ENCODE measurements at regions not wholly inside any gene's neighbourhood (a gene's known extent, or its start where the extent isn't known, plus 50 kb on each side); places are given as distances from the start of the nearest gene placed in this dataset.
"Not testable (repeated sequence)": the region's sequence is repeated elsewhere in the genome, so short reads cannot be mapped to it uniquely, and the experiment has no call there.

DNA sequence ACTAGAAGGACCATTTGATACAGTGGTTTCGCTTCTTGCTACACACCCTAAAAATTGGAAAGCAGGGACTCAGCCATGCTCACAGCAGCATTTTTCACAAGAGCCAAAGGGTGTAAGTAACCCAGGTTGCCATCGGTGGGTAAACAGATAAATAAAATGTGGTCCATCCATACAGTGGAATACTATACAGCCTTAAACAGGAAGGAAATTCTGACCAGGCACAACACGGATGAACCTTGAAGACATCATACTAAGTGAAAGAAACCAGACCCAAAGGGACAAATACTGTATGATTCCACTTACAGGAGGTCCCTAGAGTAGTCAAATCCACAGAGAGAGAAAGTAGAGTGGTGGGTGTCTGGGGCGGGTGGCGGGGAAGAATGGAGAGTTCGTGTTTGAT lies 220.9 kb downstream of the PHETA1 start:
- no peak for DNase-seq

- no peak for DNase-seq
Measured at GRCh38 chr12:111143271-111143670, 222.9 kb upstream of the MYL2 start.

- no peak for DNase-seq
Measured at GRCh38 chr12:111141205-111141604, 220.8 kb upstream of the MYL2 start.

- DNase-seq, result no peak
Measured at GRCh38 chr12:111138016-111138415, 217.6 kb upstream of the MYL2 start.

- DNase-seq, result no peak
Measured at GRCh38 chr12:111135293-111135832, 215.0 kb upstream of the MYL2 start.

DNA sequence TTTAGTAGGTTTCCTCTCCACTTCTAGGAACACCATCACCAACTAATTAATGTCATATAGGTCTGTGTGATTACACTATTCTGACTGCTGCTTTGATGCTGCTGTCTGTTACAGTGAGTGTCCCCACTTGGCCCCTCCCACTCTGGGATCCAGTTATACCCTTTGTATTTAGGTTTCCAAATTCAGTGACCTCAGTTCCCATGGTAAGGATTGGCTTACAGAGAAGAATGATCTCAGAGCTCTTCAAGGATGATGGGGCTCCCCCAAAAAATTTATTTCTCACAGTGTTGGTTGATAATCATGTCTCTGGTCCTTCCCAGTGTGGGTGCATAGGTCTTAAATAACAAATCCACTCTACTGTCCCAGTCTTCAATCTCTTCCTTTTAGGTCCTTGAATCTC lies 210.0 kb upstream of the MYL2 start:
- no peak for DNase-seq

DNA sequence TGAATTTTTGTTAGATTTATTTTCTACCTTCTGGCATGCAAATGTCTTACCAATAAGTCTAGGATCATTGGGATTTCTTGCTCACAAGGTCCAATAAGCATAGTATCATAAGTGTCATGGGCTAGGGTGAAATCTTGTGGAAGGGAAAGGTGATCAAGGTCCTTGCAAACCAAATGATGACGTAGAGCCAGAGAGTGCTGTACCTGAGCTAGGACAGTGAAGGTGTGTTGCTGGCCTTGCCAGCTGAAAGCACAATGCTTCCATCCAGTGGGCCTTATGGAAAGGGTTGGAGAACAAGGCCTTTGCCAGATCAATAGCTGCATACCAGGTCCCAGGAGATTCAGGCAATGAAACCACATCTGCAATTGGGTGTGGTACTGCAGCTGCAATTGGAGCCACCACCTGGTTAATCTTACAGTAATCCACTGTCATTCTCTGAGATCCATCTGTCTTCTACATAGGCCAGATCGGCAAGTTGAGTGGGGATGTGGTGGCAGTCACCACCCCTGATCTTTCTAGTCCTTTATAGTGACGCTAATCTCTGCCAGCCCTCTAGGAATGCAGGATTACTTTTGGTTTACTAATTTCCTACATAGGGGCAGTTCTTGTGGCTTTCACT lies 208.9 kb upstream of the MYL2 start:
- DNase-seq, result no peak

DNA sequence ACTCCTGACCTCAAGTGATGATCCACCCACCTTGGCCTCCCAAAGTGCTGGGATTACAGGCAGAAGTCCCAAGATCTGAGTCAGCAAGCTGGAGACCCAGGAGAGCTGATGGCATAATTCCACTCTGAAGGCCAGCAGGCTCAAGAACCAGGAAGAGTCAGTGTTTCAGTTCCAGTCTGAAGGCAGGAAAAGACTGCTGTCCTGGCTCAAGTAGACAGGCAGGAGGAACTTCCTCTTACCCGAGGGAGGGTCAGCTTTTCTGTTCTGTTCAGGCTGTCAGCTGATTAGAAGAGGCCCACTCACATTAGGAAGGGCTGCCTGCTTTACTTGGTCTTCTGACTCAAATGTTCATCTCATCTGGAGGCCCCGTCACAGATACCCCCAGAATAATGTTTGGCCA lies 206.0 kb upstream of the MYL2 start:
- DNase-seq, result no peak

DNA sequence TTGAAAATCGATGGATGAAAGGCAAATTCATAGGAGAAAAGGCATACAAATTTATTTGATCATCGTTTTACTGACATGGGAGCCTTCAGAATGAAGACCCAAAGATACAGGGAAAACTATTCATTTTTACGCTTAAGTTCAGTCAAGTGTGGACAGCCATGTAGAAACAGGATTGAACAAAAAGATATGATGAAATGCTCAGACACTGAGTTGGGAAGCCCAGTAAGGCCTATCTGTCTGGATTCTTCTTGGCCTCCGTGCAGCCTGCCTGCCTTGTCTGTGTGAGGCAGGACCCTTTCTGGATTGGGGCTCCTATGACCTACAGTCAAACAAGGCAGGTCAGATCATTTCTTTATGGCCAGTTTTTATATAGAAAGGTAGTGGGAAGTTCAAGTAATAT lies 203.8 kb upstream of the MYL2 start:
- DNase-seq, result no peak

GRCh38 chr12:111123390-111123789 lies 203.0 kb upstream of the MYL2 start:
- no peak for DNase-seq

DNA sequence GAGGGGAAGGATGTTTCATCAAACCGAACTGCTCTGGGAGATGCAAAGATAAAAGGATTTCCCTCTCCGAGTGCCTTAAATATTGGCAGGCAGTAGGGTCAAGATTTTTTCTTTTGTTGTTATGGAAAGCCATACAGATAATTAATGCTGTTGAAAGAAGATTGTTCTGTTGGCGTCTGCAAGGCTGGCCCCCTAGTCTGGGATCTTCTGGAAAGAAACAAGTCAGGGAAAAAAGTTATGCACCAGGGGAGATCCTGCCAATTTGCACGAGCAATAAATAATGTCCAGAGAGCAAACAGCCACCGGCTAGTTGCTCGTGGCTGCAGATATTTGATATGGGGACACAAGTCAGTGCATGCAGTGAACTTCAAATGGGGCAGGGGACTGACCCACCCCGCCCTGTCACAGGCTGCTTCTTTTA lies 202.1 kb upstream of the MYL2 start:
- DNase-seq, result no peak

DNA sequence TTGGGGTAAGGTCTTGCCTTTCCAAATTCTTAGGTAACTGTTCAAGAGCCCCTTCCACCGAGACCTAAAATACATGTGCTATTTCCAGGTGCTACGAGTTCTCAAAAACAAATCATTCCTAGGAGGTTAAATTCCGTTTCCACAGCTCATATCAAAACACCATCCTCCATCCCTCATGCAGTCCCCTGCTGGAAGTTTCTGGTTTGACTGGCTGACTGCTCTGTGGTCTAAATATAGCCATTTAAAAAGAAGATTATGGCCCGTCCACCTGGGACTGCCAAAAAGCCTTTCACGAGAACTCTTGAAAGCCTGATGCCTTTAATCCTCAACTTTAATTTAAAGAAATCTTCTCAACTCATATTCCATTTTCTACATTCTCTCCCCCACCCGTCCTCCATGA lies 201.5 kb upstream of the MYL2 start:
- DNase-seq, result no peak

DNA sequence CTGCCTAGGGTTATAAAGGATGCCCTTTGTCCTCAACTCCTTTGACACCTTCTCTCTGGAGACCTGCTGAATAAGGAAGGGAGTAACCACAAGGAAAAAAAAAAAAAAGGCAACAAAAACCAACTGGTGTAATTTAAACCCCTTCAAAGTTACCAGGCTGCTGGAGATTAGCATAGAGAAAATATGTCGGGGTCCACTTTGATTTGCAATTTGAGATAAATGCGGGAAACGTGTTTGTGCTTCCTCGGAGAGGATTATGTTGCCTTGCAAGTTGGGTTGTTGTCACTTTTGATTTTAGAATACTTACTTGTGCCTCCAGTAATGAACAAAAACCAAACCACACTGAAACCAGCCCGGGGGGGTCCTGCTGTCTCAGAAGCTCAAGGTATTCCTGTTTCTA lies 200.2 kb upstream of the MYL2 start:
- DNase-seq, result no peak

GRCh38 chr12:111117017-111117416 lies 196.6 kb upstream of the MYL2 start:
- no peak for DNase-seq

GRCh38 chr12:111113313-111113712 lies 192.9 kb upstream of the MYL2 start:
- DNase-seq, result not testable (repeated sequence)

- DNase-seq, result no peak
Measured at GRCh38 chr12:111112311-111113098, 192.1 kb upstream of the MYL2 start.

DNA sequence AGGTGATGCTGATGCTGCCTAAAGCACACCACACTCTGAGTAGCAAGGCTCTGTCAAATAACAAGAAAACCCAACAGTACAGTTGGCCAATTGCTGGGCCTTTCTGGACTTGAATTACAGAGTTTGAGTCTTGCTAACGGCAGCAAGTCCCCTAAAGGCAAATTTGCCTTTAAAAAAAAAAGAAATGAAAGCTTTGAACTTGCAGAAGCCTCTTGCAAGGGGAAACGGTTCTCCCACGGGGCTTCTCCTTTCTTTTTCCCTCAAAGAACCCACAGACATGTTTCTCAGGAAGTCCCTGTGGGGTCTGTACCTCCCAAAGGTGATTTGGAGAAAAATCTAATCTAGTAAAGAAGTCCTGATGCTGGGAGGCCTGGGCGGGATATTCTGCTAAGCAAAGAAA lies 191.3 kb upstream of the MYL2 start:
- no peak for DNase-seq

GRCh38 chr12:111110556-111110955 lies 190.2 kb upstream of the MYL2 start:
- DNase-seq, result no peak

GRCh38 chr12:111108726-111109125 lies 188.3 kb upstream of the MYL2 start:
- DNase-seq, result no peak

- DNase-seq, result no peak
Measured at GRCh38 chr12:111107392-111108178, 187.2 kb upstream of the MYL2 start.

- no peak for DNase-seq
Measured at GRCh38 chr12:111105294-111105693, 184.9 kb upstream of the MYL2 start.

GRCh38 chr12:111103583-111103982 lies 183.2 kb upstream of the MYL2 start:
- DNase-seq, result no peak

- no peak for DNase-seq
Measured at GRCh38 chr12:111102102-111102739, 181.8 kb upstream of the MYL2 start.

Data from activated T-cell treated with anti-CD3 and anti-CD28 coated beads for 4 hours (primary cell).